Vagina (tissue), 2 donors: ENCODE measurements at regions not wholly inside any gene's neighbourhood (a gene's known extent, or its start where the extent isn't known, plus 50 kb on each side); places are given as distances from the start of the nearest gene placed in this dataset.

ENCODE experiments used
- DNase-seq, 2 donors: peaks; one replicate each; pipeline ENCODE4 v3.0.0-alpha.2; 2017; ENCODE audit errors: extremely low spot score in 2 of 2
- H3K27ac ChIP-seq: fragments of 200-600 bp; sonication (generic); one replicate; pipeline ENCODE4 v1.5.1; 2019
- H3K27me3 ChIP-seq: fragments of 200-600 bp; sonication (generic); one replicate; pipeline ENCODE4 v1.5.1; 2019
- H3K36me3 ChIP-seq, 2 donors: fragments of 200-600 bp; sonication (generic); one replicate each; pipeline ENCODE4 v1.5.1; 2017 to 2019
- H3K4me1 ChIP-seq: fragments of 200-600 bp; sonication (generic); one replicate; pipeline ENCODE4 v1.5.1; 2019
- H3K4me3 ChIP-seq, 2 donors: fragments of 200-600 bp; sonication (generic); 1 replicate in 1 of 2; 2 replicates in 1 of 2; pipeline ENCODE4 v1.5.1; 2016 to 2019
- H3K9me3 ChIP-seq: fragments of 200-600 bp; sonication (generic); one replicate; pipeline ENCODE4 v1.5.1; 2019
- POLR2A ChIP-seq, 2 donors: fragments of 450-650 bp; IDR thresholded peaks; one replicate each; pipeline ENCODE4 v1.6.1; 2017; ENCODE audit warnings: antibody characterized with exemption in 2 of 2, mild to moderate bottlenecking in 2 of 2, moderate library complexity in 2 of 2
- POLR2AphosphoS5 ChIP-seq, 2 donors: sonication (generic); formaldehyde crosslinking; IDR thresholded peaks; one replicate each; pipeline ENCODE4 v1.9.0; 2017; ENCODE audit warnings: antibody characterized with exemption in 2 of 2, mild to moderate bottlenecking in 2 of 2, low read depth in 1 of 2; ENCODE audit not compliant: insufficient read depth in 1 of 2
- intact Hi-C: fragments of 100-400 bp; cut with DNase I; formaldehyde crosslinking; loops from one replicate; pipeline ENCODE4 v1.15.1; 2023
- TF ChIP-seq, protein P1 (sequence below), 3 experiments: fragments of 450-650 bp in 2 of 3; fragments of 200-600 bp in 1 of 3; sonication (generic) in 1 of 3; IDR thresholded peaks; one replicate each; pipeline ENCODE4 v1.5.1; 2017 to 2019; ENCODE audit warnings: antibody characterized with exemption in 3 of 3, mild to moderate bottlenecking in 2 of 3, moderate library complexity in 2 of 3

- Histone ChIP-seq H3K27ac (no peak overlapping the region), H3K9me3 (no peaks in the 10 kb centered on the region), H3K4me3 (no peak overlapping the region), H3K36me3 (no peaks in the 10 kb centered on the region), H3K27me3 (no peaks in the 10 kb centered on the region), H3K4me1 (no peaks in the 10 kb centered on the region)
- intact Hi-C loops = no loop called here
- TF ChIP-seq, protein P1, sequence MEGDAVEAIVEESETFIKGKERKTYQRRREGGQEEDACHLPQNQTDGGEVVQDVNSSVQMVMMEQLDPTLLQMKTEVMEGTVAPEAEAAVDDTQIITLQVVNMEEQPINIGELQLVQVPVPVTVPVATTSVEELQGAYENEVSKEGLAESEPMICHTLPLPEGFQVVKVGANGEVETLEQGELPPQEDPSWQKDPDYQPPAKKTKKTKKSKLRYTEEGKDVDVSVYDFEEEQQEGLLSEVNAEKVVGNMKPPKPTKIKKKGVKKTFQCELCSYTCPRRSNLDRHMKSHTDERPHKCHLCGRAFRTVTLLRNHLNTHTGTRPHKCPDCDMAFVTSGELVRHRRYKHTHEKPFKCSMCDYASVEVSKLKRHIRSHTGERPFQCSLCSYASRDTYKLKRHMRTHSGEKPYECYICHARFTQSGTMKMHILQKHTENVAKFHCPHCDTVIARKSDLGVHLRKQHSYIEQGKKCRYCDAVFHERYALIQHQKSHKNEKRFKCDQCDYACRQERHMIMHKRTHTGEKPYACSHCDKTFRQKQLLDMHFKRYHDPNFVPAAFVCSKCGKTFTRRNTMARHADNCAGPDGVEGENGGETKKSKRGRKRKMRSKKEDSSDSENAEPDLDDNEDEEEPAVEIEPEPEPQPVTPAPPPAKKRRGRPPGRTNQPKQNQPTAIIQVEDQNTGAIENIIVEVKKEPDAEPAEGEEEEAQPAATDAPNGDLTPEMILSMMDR (IDR thresholded peaks at IDR 0.05) = no peak
- TF ChIP-seq POLR2AphosphoS5 (IDR thresholded peaks at IDR 0.05; ENCODE audit: insufficient read depth in 1 of 2, low read depth in 1 of 2) = no peak
- no peak for TF ChIP-seq POLR2A (IDR thresholded peaks at IDR 0.05)
- DNase-seq = no peak
These were observed 76.9 kb downstream of the ING1 start for GRCh38 chr13:110790371-110790770.

DNA sequence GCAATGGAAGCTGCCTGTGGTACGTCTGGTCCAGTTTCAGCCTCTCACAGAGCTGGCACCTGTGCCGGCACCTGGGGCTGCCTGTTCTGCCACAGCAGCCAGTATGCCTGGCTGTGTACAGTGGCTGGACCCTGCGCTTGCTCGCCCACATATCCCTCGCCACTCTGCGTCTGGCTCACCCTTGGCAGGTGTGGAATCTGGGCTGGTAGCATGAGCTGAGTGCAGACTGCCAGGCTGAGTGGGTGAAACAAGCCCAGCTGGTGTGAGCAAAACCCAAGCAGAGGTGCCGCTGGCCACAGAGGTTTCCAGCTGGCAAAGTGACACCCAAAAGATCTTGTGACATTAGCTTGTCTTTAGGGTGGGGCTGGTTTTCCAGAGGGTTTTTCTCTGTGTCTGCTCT is 80.7 kb downstream of the ING1 start:
- H3K4me1 ChIP-seq = peaks cover 5% of the 10 kb centered on the region
- H3K9me3 ChIP-seq = no peaks in the 10 kb centered on the region
- no peaks in the 10 kb centered on the region for H3K36me3 ChIP-seq
- DNase-seq = no peak
- TF ChIP-seq, protein P1 (IDR thresholded peaks at IDR 0.05) = no peak
- no peak for TF ChIP-seq POLR2AphosphoS5 (IDR thresholded peaks at IDR 0.05; ENCODE audit: insufficient read depth in 1 of 2, low read depth in 1 of 2)
- TF ChIP-seq POLR2A (IDR thresholded peaks at IDR 0.05) = no peak
- H3K27ac ChIP-seq = no peak overlapping the region
- H3K27me3 ChIP-seq = no peaks in the 10 kb centered on the region
- H3K4me3 ChIP-seq = no peak overlapping the region
- intact Hi-C loops = no loop called here

DNA sequence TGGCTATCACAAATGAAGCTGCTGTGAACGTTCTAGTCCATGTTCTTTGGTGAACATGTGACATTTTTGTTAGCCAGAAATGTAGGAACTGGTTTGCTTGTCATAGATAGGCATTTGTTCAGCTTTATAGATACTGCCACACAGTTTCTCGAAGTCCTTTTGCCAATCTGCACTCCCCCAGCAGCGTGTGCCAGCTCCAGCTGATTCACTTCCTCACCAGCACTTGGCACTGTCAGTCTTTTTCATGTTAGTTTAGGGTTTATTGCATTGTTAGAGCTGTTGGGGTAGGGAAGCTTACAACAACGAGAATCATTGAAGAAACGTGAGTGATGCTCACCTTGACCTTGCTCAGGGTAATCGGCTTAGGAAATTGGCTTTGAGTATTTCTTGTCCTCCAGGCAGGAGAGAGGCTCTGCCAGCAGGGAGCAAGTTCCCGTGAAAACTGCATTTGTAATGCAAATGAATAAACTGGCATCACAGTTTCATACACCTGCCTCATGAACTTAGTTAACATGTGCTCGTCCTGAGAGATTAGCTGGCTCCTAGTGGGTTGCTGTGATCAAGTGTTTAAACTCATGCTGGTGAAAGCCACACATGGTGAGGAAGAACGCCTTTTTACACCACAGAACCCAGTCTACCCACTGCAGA is 83.9 kb downstream of the ING1 start:
- no peak for TF ChIP-seq POLR2A (IDR thresholded peaks at IDR 0.05)
- TF ChIP-seq POLR2AphosphoS5 (IDR thresholded peaks at IDR 0.05; ENCODE audit: insufficient read depth in 1 of 2, low read depth in 1 of 2) = no peak
- TF ChIP-seq, protein P1 (IDR thresholded peaks at IDR 0.05) = no peak
- intact Hi-C loops = no loop called here
- Histone ChIP-seq H3K36me3 (no peaks in the 10 kb centered on the region), H3K27ac (no peak overlapping the region), H3K4me1 (peaks cover 9% of the 10 kb centered on the region), H3K9me3 (no peaks in the 10 kb centered on the region), H3K4me3 (no peak overlapping the region), H3K27me3 (no peaks in the 10 kb centered on the region)
- DNase-seq = no peak

DNA sequence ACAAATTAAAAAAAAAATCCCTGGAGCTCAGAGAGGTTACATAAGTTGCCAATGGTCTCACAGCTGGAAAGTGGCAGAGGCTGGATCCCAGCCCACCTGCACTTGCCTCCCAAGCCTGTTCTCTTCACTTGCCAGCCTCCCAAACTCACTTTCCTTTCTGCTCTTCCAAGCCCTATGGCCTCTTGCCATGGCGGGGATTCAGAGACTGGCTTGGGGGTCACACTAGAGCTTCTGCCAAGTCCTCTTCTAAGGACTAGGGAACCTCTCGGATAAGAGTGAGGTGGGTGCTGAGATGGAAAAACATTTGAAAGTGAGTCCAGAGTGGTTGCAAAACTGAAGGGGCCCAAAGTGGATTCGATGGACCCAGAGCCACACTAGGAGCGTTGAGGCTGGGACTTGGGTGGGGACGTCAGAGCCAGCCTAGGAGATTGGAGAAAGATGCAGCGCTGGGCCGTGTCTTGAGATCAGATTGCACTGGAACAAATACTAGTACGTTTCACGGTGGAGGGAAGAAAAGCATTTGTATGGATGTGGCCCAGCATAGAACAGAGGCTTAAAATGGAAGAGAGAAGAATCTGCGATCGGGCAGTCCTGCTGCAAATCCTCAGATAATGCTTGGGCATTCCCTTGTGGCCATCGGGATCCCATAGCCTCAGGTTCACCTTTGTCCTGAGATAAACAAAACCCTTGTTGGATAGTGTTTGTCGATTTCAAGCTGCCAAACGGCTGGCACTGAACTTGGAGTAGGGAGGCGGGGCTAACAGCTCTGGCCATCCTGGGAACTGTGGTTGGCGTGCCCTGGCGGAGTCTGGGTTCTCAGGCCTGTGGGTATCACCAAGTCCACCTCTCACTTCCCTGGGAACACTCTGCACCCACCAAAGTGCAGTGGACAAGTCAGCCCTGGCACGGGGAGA is 84.8 kb downstream of the ING1 start:
- TF ChIP-seq POLR2A (IDR thresholded peaks at IDR 0.05) (no peak), POLR2AphosphoS5 (IDR thresholded peaks at IDR 0.05; ENCODE audit: insufficient read depth in 1 of 2, low read depth in 1 of 2) (no peak)
- TF ChIP-seq, protein P1 (IDR thresholded peaks at IDR 0.05) = no peak
- Histone ChIP-seq H3K27ac (peak overlapping the region; percentile 67), H3K4me1 (peaks cover 9% of the 10 kb centered on the region), H3K36me3 (no peaks in the 10 kb centered on the region), H3K9me3 (no peaks in the 10 kb centered on the region), H3K4me3 (no peak overlapping the region), H3K27me3 (no peaks in the 10 kb centered on the region)
- DNase-seq = no peak
- intact Hi-C loops = no loop called here
